ENCODE measurements at regions not wholly inside any gene's neighbourhood (a gene's known extent, or its start where the extent isn't known, plus 50 kb on each side); places are given as distances from the start of the nearest gene placed in this dataset.

DNA sequence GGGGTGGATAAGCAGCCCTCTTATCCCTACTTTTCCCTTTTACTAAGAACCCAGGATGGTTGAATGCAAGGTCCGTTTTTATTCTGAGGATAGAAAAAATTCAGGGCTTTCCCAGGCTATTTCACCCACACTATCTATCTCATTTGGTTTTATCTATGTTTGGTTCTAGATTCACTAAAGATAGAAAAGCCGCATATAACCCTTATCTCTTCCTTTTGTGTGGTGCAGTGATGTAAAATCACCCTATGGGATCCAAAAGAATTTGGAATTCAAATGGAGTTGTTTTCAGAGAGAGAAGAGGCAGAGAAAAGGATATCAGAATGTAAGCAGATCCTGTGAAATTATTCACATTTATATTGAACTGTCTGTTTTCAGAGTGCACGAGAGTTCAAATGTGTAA is 236.3 kb upstream of the RFX3 start:
- no peak for TF ChIP-seq POLR2A (IDR thresholded peaks at IDR 0.05)
- TF ChIP-seq, protein P1, sequence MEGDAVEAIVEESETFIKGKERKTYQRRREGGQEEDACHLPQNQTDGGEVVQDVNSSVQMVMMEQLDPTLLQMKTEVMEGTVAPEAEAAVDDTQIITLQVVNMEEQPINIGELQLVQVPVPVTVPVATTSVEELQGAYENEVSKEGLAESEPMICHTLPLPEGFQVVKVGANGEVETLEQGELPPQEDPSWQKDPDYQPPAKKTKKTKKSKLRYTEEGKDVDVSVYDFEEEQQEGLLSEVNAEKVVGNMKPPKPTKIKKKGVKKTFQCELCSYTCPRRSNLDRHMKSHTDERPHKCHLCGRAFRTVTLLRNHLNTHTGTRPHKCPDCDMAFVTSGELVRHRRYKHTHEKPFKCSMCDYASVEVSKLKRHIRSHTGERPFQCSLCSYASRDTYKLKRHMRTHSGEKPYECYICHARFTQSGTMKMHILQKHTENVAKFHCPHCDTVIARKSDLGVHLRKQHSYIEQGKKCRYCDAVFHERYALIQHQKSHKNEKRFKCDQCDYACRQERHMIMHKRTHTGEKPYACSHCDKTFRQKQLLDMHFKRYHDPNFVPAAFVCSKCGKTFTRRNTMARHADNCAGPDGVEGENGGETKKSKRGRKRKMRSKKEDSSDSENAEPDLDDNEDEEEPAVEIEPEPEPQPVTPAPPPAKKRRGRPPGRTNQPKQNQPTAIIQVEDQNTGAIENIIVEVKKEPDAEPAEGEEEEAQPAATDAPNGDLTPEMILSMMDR (IDR thresholded peaks at IDR 0.05) = no peak

All from uterus (tissue), 2 donors.